ENCODE measurements at regions not wholly inside any gene's neighbourhood (a gene's known extent, or its start where the extent isn't known, plus 50 kb on each side); places are given as distances from the start of the nearest gene placed in this dataset.
A peak's percentile ranks its signal among the peaks of the same experiment; 100 is the strongest.
"Not testable (repeated sequence)": the region's sequence is repeated elsewhere in the genome, so short reads cannot be mapped to it uniquely, and the experiment has no call there.

- DNase-seq: no peak
These were observed 366.0 kb downstream of the OMA1 start for GRCh38 chr1:58180537-58180936.

- DNase-seq: not testable (repeated sequence)
These were observed 377.4 kb downstream of the OMA1 start for GRCh38 chr1:58169160-58169559.

GRCh38 chr1:58167131-58167530, 379.4 kb downstream of the OMA1 start:
- DNase-seq: not testable (repeated sequence)

- DNase-seq: no peak
These were observed 380.1 kb downstream of the OMA1 start for GRCh38 chr1:58166417-58166816.

- no peak for DNase-seq
These were observed 381.5 kb downstream of the OMA1 start for GRCh38 chr1:58165073-58165472.

- DNase-seq: peak; percentile 15
These were observed 383.5 kb downstream of the OMA1 start for GRCh38 chr1:58162952-58163550.

- DNase-seq: no peak
These were observed 387.1 kb downstream of the OMA1 start for GRCh38 chr1:58159434-58159830.

- DNase-seq: no peak
These were observed 387.8 kb downstream of the OMA1 start for GRCh38 chr1:58158506-58159433.

- DNase-seq: no peak
These were observed 388.5 kb downstream of the OMA1 start for GRCh38 chr1:58158016-58158415.

- DNase-seq: peak; percentile 13
These were observed 389.3 kb downstream of the OMA1 start for GRCh38 chr1:58157256-58157655.

GRCh38 chr1:58156831-58157230, 389.7 kb downstream of the OMA1 start:
- no peak for DNase-seq

- no peak for DNase-seq
These were observed 390.4 kb downstream of the OMA1 start for GRCh38 chr1:58156124-58156468.

- DNase-seq: no peak
These were observed 391.0 kb downstream of the OMA1 start for GRCh38 chr1:58155418-58156123.

GRCh38 chr1:58154256-58154655, 392.3 kb downstream of the OMA1 start:
- DNase-seq: no peak

- DNase-seq: no peak
These were observed 393.8 kb downstream of the OMA1 start for GRCh38 chr1:58152697-58153096.

GRCh38 chr1:58149271-58149812, 397.2 kb downstream of the OMA1 start:
- DNase-seq: no peak

GRCh38 chr1:58144698-58145270, 401.7 kb downstream of the OMA1 start:
- DNase-seq: no peak

GRCh38 chr1:58143972-58144697, 402.4 kb downstream of the OMA1 start:
- peak; percentile 10 for DNase-seq

- no peak for DNase-seq
These were observed 410.1 kb downstream of the OMA1 start for GRCh38 chr1:58136387-58136786.

GRCh38 chr1:58135821-58136321, 410.7 kb downstream of the OMA1 start:
- DNase-seq: no peak

GRCh38 chr1:58133562-58133961, 413.0 kb downstream of the OMA1 start:
- no peak for DNase-seq

- DNase-seq: no peak
These were observed 423.5 kb downstream of the OMA1 start for GRCh38 chr1:58123051-58123450.

Measured in NCI-H2081 treated with DMSO at 0.1 percent for 48 hours (cell line).